VCaP (cell line): ENCODE measurements at regions not wholly inside any gene's neighbourhood (a gene's known extent, or its start where the extent isn't known, plus 50 kb on each side); places are given as distances from the start of the nearest gene placed in this dataset.

Experiments
- H3K27ac ChIP-seq: fragments of 450-650 bp; 2 replicates; pipeline ENCODE4 v1.5.1; 2017
- CTCF ChIP-seq: fragments of 450-650 bp; conservative IDR thresholded peaks from 2 replicates; pipeline ENCODE4 v1.5.1; 2017; ENCODE audit warnings: mild to moderate bottlenecking, moderate library complexity

- no peak overlapping the region for H3K27ac ChIP-seq
- no peak for TF ChIP-seq CTCF
Observed at GRCh38 chr17:33944826-33945225, 310.3 kb upstream of the CCL2 start.

GRCh38 chr17:33945646-33946546, 309.2 kb upstream of the CCL2 start:
- H3K27ac ChIP-seq = no peak overlapping the region
- TF ChIP-seq CTCF = no peak

- no peak for TF ChIP-seq CTCF
- no peak overlapping the region for H3K27ac ChIP-seq
Observed at GRCh38 chr17:33947762-33948161, 307.3 kb upstream of the CCL2 start.

- no peak overlapping the region for H3K27ac ChIP-seq
- TF ChIP-seq CTCF = no peak
Observed at GRCh38 chr17:33948309-33948708, 306.8 kb upstream of the CCL2 start.

GRCh38 chr17:33949100-33949499, 306.0 kb upstream of the CCL2 start:
- H3K27ac ChIP-seq = no peak overlapping the region
- TF ChIP-seq CTCF = peak; percentile 42; the same call in 1 of the 2 replicates

GRCh38 chr17:33950061-33950460, 305.0 kb upstream of the CCL2 start:
- H3K27ac ChIP-seq = peak overlapping the region; percentile 54
- TF ChIP-seq CTCF = no peak

- H3K27ac ChIP-seq = no peak overlapping the region
- TF ChIP-seq CTCF = no peak
Observed at GRCh38 chr17:33952425-33952824, 302.7 kb upstream of the CCL2 start.
